Stimulated activated CD8-positive, alpha-beta memory T cell treated with anti-CD3 and anti-CD28 coated beads, Interleukin-15, amount 100 ng/mL, for 48 hours (primary cell): ENCODE measurements at regions not wholly inside any gene's neighbourhood (a gene's known extent, or its start where the extent isn't known, plus 50 kb on each side); places are given as distances from the start of the nearest gene placed in this dataset.
"Not testable (repeated sequence)": the region's sequence is repeated elsewhere in the genome, so short reads cannot be mapped to it uniquely, and the experiment has no call there.

ENCODE experiments used
- DNase-seq, 2 donors: peaks; one replicate each; pipeline ENCODE4 v3.0.0-alpha.2; 2020; ENCODE audit warnings: low read depth in 2 of 2

DNA sequence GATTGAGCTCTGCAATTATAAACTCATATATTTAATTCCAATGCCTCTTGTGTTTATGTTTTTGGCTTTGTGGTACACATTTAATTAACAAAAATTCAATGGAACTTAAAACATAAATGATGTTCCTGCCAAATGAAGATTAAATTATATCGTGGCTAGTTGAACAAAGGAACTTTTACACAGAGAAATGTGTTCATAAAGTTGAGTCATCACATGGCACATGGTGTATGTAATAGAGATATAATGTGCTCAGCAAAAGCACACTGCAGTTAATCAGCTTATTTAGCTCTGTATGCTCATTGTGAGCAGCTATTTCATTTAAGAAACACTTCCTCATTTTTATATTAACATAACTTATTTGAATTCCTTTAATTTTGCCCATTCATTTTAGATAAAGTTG lies 1295.6 kb upstream of the CITED2 start:
- no peak for DNase-seq

DNA sequence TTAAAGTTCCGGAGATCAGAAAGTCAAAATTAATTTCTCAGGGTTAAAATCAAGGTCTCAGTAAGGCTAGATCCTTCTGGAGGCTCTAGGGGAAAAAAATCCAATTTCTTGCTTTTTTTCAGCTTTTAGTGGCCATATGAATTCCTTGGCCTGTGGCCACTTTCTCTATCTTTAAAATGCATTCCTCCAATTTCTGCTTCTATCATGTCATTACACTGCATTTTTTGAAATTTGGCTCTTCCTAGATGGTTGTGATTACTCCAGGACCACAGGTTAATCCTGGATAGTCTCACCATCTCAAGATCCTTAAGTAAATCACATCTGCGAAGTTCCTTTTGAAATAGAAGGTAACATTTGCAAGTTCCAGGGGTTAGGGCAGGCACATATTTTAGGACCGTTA lies 1294.9 kb upstream of the CITED2 start:
- no peak for DNase-seq

DNA sequence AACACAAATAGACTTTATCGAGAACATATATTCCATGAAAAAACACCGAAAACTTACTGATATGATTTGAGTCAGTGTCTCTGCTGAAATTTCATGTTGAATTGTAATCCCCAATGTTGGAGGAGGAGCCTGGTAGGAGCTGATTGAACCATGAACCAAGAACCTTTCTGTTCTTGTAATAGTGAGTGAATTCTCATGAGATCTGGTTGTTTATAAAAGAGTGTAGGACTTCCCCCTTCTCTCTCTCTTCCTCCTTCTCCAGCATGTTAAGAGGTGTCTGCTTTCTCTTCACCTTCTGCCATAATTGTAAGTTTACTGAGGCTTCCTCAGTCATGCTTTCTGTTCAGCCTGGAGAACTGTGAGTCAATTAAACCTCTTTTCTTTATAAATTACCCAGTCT lies 1289.3 kb upstream of the CITED2 start:
- no peak for DNase-seq

DNA sequence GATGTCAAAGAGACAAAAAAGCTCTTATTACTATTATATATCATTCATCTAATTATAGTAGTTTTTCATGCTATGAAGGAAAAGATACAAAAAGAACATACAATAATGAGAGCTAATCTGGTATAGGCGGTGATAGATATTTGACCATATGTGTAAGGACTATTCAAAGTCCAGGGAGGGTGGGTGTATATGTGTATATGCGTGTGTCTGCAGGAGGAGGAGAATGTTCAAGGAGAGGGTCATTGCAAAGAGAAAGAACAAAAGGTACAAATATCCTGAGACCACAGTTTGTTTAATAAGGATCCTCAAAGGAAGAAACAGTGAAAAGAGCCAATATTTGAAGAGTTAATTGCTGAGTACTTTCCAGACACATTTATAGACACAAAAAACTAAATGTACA lies 1288.6 kb upstream of the CITED2 start:
- DNase-seq: no peak

DNA sequence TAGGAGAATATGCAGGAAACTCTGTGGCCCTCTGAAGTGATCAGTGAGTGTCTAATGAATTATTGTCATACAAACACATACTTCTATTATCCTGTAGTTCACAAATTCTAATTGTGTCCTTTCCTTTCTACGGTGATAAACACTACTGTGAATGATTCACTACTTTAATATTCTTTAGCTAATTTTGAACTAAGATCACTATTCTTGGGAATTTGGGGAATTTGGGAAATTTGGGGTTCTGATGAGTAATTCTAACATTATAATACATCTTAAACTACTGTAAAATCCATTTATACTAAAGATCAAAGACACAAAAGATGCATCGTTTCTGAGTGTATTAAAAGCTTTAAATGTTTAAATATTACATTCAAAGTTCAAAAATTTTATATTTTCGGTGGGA lies 1287.2 kb upstream of the CITED2 start:
- DNase-seq: no peak

DNA sequence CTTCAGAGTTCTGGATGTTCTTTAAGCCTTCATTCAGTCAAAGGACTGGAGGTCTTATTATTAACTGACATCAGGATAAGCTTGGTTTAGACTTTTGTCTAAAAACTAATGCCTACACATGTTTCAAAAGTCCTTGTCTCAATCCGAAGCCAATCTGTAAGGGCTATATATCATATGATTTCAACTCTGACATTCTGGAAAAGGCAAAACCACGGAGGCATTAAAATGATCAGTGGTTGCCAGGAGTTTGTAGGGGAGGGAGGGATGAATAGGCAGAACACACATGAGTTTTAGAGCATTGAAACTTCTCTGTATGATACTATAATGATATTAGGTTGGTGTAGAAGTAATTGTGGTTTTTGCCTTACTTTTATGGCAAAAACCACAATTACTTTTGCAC lies 1285.8 kb upstream of the CITED2 start:
- no peak for DNase-seq

DNA sequence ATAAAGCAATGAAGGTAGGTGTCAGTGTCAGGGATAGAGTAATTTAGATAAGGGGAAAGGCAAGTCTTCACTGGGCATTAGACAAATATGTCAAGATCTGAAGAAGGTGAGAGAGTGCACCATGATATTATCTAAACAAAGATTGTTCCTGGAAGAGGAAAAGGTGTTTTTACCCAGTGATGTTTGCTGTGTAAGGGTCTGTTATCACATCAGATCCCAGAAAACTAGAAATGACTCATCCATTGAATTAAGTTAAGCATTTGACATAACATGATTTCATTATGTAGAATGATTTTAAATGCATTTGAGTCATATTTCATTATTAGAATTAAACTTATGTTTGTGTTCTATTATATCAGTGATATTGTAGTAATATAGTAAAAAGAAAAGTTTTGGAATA lies 1279.5 kb upstream of the CITED2 start:
- no peak for DNase-seq

DNA sequence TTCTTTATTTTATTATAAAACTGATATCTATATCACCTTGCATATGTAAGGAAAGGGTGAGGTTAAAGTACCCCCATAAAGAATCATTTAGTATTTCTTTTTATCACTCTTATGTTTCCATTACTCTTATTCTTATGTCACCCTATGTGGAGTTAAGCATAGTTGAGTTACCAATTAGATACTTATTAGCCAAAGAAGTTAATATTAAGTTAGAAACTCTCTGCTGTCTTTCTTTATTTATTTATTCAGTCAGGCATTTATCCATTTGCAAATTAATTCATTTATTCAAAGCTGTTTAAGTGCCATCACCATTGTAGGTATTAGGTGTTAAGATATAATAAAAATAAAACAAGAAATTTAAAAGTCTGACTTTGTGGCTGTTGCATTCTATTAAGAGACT lies 1279.1 kb upstream of the CITED2 start:
- DNase-seq: no peak

DNA sequence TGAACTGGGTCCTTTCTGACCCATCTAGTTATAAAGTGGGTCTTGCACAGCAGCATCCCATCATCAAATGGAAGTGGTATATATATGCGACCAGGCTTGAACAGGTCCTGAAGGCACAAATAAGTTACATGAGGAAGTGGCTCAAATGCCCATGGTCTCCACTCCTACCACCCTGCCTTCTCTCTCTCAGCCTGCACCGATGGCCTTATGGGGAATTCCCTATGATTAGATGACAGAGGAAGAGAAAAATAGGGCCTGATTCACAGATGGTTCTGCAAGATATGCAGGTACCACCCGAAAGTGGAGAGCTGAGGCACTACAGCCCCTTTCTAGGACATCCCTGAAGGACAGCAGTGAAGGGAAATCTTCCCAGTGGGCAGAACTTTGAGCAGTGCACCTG lies 1275.1 kb upstream of the CITED2 start:
- DNase-seq: not testable (repeated sequence)

DNA sequence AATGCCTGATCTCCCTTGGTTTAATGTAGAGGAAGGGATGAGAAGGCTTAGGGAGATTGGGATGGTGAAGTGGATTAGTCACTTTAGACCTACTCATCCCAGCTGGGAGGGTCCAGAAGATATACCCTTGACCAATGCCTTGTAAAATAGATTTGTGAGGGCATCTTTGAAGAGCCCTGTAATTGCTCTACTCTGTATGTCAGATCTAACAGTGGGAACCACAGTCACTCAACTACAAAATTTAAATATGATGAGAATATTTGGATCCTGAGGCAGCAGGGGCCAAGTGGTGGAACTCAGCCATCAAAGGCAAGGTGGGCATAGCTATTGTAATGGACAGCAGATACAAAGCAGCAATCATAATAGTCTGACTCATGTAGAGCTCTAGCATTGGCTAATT lies 1272.9 kb upstream of the CITED2 start:
- DNase-seq: not testable (repeated sequence)

DNA sequence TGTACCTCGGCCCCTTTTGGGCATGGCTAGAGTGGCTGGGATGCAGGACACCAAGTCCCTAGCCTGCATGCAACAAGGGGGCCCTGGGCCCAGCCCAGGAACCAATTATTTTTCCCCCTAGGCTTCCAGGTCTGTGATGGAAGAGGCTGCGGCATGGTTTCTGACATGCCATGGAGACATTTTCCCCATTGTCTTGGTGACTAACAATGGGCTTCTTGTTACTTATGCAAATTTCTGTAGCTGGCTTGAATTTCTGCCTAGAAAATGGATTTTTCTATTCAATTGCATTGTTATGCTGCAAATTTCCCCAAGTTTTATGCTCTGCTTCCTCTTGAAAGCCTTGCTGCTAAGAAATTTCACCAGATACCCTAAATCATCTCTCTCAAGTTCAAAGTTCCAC lies 1269.6 kb upstream of the CITED2 start:
- DNase-seq: no peak

DNA sequence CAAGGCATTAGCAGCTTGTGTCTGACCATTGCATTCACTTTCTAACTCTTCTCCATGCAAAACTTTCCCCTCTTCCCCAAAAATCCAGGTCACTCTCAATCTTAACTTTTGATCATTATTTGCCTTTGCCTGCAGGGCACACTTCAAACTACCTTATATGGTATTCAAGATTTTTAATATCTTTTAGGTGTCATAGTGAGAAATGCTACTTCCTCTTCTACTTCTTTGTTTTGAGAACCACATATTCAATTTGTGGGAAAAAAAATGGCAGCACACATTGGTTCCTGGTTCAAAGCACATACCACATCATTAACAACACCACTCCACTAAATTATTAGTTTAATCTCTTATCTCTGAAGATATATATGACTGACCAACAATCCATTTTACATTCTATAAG lies 1267.0 kb upstream of the CITED2 start:
- no peak for DNase-seq

DNA sequence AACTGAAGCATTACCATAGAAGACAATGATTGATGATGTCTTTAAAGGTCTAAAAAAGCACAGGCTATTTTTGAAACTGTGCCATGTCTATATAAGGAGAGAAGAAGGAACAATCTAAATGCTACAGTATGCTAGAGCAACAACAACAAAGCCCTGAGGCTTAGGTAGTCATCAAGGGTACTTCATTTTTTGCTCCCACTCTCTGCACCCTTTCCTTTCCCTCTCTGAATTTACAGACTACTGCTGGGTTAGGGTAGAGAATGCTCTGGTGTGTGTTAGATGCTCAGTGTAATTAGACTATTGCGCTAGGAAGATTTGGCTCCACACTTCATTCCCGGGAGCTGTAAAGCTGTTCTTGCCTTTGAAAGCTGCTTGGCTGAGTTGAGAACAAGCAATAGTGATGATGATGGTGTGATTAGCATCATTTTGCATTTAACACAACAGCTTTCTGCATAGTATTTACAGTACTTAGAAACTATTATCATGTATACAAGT lies 1262.5 kb upstream of the CITED2 start:
- no peak for DNase-seq

DNA sequence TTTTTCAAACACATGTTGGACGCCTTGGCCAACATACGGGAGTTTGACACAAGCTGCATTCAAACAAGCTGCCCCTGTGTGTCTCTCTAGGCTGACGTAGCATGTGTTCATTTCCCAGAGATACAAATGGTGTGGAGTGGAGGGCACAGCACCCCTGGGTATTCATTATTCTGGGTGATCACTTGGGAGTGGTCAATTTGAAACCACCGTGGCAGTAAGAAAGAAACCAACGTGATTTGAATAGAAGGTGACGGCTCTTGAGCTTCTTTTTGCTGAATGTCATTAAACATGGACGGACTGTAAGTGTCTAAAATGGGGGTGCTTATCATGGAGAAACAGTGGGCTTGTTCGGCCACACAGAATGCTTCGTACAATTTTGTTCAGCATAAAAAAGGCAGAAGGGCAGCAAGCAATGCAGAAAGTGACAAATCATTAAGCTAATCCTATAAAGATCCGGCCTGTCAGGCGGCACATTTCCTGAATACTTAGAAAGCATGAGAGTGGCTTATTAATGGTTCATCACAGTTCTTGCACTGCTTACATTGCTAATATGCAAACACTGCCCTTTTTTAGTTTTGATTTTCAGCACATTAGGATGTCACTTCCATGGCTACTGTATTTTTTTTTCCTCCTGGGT lies 1261.9 kb upstream of the CITED2 start:
- no peak for DNase-seq

DNA sequence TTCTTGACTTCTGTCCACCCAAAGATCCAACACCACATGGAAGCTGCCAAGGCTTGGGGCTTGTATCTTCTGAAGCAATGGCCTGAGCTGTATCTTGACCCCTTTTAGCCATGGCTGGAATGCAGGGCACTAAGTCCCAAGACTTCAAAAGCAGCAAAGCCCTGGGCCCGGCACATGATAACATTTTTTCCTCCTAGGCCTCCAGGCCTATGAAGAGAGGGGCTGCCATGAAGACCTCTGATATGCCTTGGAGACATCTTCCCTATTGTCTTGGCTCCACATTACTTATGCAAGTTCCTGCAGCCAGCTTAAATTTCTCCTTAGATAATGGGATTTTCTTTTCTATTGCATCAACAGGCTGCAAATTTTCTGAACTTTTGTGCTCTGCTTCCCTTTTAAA lies 1252.6 kb upstream of the CITED2 start:
- DNase-seq: no peak

DNA sequence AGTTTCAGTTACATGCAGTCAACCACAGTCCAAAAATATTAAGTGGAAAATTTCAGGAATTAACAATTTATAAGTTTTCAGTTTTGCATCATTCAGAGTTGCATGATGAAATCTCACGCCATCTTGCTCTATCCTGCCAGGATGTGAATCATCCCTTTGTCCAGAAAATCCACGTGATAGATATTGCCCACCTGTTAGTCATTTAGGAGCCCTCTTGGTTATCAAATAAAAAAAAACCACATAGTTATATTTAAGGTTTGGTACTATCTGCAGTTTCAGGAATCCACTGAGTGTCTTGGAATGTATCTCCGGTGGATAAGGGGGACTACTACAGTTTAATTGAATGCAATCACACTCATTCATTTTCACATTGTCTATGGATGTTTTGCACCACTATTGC lies 1249.0 kb upstream of the CITED2 start:
- DNase-seq: no peak

DNA sequence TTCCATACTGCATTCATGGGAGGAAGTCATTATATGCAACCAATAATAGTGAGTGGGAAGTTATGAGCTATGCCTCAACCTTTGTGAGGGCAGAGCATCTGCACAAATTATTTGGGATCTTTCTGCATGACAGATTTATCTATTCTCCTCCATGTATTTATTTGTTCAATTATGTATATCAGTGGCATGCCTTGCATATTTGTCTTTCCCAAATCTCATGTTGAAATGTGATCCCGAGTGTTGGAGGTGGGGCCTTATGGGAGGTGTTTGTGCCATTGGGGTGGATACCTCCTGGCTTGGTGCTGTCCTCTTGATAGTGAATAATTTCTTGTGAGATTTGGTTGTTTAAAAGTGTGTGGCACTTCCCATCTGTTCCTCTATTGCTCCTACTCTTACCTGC lies 1246.0 kb upstream of the CITED2 start:
- no peak for DNase-seq

DNA sequence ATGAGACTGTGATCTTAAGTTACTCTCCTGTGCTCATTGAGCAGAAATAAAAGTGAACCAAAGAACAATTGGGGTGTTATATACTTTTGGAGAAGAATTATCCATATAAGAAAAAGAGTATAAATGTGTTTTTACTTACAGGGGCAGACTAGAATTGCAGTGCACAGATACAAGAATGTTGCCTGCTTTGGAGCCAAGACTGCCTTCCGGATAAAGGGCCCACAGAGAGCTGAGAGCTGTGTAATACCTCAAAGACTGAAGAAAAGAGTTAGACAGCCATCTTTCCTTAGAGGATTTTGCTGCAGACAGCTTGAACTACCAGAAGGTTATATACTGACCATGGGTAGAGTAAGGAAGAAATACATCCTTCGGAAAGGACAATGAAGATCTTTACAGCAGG lies 1235.5 kb upstream of the CITED2 start:
- DNase-seq: no peak

DNA sequence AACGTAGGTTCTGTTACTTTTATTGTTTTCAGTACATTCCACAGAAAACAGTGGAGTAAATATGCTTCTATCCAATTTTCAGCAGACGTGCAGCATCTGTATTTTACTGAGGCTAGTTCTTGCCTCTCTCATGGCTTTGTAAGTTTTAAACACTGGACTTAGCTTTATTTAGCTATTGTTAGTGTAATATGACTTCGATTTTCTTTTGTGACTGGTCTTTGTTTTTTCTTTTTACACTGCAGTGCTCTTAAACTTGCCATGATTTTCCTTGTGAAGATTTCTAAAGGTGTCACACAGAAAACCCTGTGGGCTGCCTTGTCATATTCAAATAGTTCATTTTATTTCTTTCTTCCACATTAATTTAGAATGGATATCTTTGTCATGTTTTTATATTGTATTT lies 1234.9 kb upstream of the CITED2 start:
- DNase-seq: no peak

DNA sequence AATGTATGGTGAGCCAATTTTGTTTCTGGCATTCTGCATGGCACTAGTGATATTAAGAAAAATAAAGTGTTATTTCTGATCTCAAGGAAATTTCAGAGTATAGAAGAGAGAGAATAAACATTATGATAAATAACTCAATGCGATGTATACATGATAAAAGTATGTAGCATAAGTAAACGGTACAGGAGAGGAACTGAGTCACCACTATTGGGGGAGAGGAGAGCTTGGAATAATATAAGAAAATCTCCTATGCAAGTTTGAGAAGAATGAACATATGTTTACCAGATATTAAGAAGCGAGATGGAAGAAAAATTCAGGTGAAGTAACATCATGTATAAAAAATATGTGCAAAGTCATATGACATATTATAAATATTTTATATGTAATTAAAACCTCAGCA lies 1230.3 kb upstream of the CITED2 start:
- no peak for DNase-seq

DNA sequence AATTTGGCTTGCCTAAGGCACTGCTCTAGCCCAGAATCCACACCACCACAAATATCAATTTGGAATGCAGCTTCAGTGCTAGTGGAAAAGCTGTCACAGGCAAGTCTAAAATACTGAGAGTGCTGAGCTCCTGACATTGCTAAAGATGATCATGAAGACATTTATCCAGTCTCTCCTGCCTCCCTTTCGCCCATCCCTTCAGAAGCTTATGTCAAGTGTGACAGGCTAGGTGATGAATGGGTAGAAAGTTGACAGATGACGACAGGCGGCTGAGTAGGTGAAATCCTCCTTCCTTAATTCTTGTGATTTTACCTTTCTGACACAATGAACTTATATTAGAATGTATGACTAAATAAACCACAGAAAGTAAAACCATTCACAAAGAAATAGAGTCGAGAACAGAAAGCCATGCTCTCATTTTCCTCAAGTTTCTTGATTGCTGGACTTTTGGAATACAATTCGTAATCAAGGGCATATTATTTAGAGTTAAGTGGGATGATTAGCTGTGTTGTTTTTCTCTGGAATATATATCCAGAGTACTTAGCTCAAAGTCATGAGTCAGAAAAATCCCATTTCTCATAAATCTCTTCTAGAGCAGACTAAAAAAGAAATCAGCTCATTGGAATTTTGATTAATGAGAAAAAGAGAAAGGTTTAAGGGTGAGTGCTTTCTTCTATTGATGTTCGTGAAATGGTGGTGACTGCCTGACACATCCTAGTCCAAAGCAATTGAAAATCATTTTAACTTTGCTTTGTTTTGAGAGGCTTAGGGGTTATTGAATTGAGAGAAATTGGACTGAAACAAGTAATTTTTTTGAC lies 1228.2 kb upstream of the CITED2 start:
- DNase-seq: no peak

DNA sequence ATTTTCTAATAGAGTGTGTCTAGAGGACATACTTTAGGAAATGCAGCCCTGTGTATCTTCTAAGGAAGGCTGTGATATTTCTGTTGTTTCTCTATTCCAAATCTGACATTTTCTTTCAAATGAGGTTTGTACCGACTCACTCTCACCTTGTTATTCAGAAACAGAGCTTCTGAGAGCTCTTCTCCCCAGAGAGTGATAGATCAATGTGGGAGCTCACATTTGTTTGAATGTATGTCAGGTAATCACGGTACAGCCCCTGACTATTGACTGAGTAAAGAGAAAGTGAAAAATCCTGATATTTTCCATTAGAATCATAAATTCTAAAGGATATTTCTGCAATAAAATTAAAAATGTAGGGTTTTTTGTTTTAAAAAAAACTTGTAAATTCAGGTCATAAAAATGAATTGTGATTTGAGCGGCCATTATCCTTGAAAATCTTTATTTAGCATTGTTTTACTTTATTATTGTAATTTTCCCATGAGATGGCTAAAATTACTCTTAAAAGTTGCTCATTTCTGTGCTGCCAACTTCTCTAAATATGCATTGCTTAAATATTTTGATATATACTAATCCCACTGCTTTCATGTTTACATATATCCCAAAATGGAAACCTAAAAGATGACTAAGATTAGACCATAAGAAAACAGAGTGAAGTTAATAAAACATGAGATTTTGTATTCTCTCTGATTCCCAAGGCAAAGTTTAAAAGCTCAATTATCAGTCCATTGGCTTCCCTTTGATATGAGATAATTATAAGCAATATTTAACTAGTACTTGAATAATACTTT lies 1226.8 kb upstream of the CITED2 start:
- DNase-seq: no peak

DNA sequence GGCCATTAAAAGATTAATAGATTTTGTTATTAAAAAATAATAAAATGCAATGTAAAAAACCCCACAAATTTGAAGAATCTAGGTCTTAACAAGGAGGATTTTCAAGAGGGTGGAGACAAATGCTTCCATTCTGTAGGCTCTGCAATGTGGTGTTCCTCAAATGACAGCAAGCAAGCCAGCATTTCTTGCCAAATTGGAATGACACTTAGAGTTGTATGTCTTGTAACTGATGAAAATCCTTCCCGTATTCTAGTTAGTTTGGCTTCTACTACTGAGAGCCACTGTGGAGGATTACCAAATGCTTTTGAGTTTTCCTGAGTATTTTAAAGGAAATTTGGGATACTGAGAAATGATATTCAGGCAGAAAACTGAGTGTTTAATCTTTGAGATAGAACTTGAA lies 1225.5 kb upstream of the CITED2 start:
- no peak for DNase-seq
